22Rv1 (cell line): ENCODE measurements at regions not wholly inside any gene's neighbourhood (a gene's known extent, or its start where the extent isn't known, plus 50 kb on each side); places are given as distances from the start of the nearest gene placed in this dataset.

ENCODE experiments used
- ZFX ChIP-seq: fragments of 450-650 bp; IDR thresholded peaks from 2 replicates; pipeline ENCODE4 v1.6.1; 2017; ENCODE audit warnings: antibody characterized with exemption, borderline replicate concordance
- TF ChIP-seq, protein P1 (sequence below): fragments of 450-650 bp; IDR thresholded peaks from 2 replicates; pipeline ENCODE4 v1.5.1; 2017; ENCODE audit warnings: mild to moderate bottlenecking

DNA sequence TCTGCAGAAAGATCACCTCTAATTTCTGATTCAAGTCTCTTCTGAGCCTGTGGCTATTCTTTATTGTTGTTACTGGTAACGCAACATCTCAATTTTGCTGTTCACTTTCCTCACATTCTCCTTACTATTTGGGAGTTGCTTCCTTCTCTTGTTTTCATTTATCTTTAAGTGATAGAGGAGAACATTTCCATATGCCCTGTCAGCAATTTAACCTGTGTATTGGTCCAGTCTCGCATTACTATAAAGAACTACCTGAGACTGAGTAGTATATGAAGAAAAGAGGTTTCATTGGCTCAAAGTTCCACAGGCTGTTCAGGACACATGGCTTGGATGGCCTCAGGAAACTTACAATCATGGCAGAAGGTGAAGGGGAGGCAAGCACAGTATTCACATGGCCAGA lies 1025.1 kb downstream of the OTOL1 start:
- TF ChIP-seq, protein P1, sequence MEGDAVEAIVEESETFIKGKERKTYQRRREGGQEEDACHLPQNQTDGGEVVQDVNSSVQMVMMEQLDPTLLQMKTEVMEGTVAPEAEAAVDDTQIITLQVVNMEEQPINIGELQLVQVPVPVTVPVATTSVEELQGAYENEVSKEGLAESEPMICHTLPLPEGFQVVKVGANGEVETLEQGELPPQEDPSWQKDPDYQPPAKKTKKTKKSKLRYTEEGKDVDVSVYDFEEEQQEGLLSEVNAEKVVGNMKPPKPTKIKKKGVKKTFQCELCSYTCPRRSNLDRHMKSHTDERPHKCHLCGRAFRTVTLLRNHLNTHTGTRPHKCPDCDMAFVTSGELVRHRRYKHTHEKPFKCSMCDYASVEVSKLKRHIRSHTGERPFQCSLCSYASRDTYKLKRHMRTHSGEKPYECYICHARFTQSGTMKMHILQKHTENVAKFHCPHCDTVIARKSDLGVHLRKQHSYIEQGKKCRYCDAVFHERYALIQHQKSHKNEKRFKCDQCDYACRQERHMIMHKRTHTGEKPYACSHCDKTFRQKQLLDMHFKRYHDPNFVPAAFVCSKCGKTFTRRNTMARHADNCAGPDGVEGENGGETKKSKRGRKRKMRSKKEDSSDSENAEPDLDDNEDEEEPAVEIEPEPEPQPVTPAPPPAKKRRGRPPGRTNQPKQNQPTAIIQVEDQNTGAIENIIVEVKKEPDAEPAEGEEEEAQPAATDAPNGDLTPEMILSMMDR = no peak
- no peak for TF ChIP-seq ZFX
